CD4-positive, alpha-beta memory T cell (primary cell): ENCODE measurements at regions not wholly inside any gene's neighbourhood (a gene's known extent, or its start where the extent isn't known, plus 50 kb on each side); places are given as distances from the start of the nearest gene placed in this dataset.

Experiments
- CTCF ChIA-PET: fragments of 350-600 bp; sonication (Branson Sonifier 250); formaldehyde crosslinking; loops from one replicate; lab custom pipeline; 2021; ENCODE audit warnings: inconsistent platforms; ENCODE audit not compliant: partially characterized antibody; lab: Charles Lee
- POLR2A ChIA-PET: fragments of 350-600 bp; sonication (Branson Sonifier 250); formaldehyde crosslinking; loops from one replicate; lab custom pipeline; 2021; ENCODE audit not compliant: partially characterized antibody; lab: Charles Lee
- DNase-seq, 5 donors: peaks; one replicate each; pipeline versions ENCODE4 v3.0.0 to v3.0.0-alpha.2; 2020 to 2022; ENCODE audit warnings: mixed read lengths in 1 of 5
- H3K27ac ChIP-seq: one replicate; pipeline ENCODE4 v1.7.0; 2013; ENCODE audit warnings: low read depth, low read length
- H3K27me3 ChIP-seq: 2 replicates; pipeline ENCODE4 v1.7.0; 2013; ENCODE audit warnings: mild to moderate bottlenecking, low read length, moderate library complexity; ENCODE audit not compliant: insufficient read depth
- H3K36me3 ChIP-seq: 2 replicates; pipeline ENCODE4 v1.7.0; 2013; ENCODE audit warnings: mild to moderate bottlenecking, low read length, moderate library complexity; ENCODE audit not compliant: insufficient read depth
- H3K4me1 ChIP-seq: 2 replicates; pipeline ENCODE4 v1.7.0; 2013; ENCODE audit warnings: mild to moderate bottlenecking, low read length, moderate library complexity; ENCODE audit not compliant: insufficient read depth
- H3K4me3 ChIP-seq, 2 donors: one replicate each; pipeline ENCODE4 v1.7.0; 2013; ENCODE audit warnings: low read length in 2 of 2, mild to moderate bottlenecking in 1 of 2
- H3K9me3 ChIP-seq, 2 donors: one replicate each; pipeline ENCODE4 v1.7.0; 2013; ENCODE audit warnings: low read length in 2 of 2, control low read depth in 1 of 2; ENCODE audit not compliant: control insufficient read depth in 1 of 2
- H3K27ac Mint-ChIP-seq, 7 donors: one replicate each; pipeline ENCODE4 v1.8.0; 2020 to 2021; ENCODE audit warnings: mixed read lengths in 7 of 7, mild to moderate bottlenecking in 6 of 7, inconsistent platforms in 3 of 7, moderate library complexity in 3 of 7
- H3K27me3 Mint-ChIP-seq, 2 donors: one replicate each; pipeline ENCODE4 v1.8.0; 2020 to 2021; ENCODE audit warnings: mixed read lengths in 2 of 2
- H3K36me3 Mint-ChIP-seq, 2 donors: one replicate each; pipeline ENCODE4 v1.8.0; 2020 to 2021; ENCODE audit warnings: mixed read lengths in 2 of 2, inconsistent platforms in 1 of 2, mild to moderate bottlenecking in 1 of 2
- H3K4me1 Mint-ChIP-seq, 4 donors: one replicate each; pipeline ENCODE4 v1.8.0; 2020 to 2021; ENCODE audit warnings: mixed read lengths in 4 of 4, mild to moderate bottlenecking in 1 of 4
- H3K4me3 Mint-ChIP-seq, 8 donors: one replicate each; pipeline ENCODE4 v1.8.0; 2020 to 2021; ENCODE audit warnings: mixed read lengths in 8 of 8, mild to moderate bottlenecking in 7 of 8, moderate library complexity in 6 of 8, inconsistent platforms in 3 of 8
- H3K9me3 Mint-ChIP-seq, 8 donors: one replicate each; pipeline ENCODE4 v1.8.0; 2020 to 2021; ENCODE audit warnings: mixed read lengths in 8 of 8, mild to moderate bottlenecking in 5 of 8, inconsistent platforms in 3 of 8, moderate library complexity in 1 of 8
- intact Hi-C: fragments of 100-400 bp; cut with micrococcal nuclease; formaldehyde crosslinking; loops from one replicate; pipeline ENCODE4 v1.15.1; 2023

DNA sequence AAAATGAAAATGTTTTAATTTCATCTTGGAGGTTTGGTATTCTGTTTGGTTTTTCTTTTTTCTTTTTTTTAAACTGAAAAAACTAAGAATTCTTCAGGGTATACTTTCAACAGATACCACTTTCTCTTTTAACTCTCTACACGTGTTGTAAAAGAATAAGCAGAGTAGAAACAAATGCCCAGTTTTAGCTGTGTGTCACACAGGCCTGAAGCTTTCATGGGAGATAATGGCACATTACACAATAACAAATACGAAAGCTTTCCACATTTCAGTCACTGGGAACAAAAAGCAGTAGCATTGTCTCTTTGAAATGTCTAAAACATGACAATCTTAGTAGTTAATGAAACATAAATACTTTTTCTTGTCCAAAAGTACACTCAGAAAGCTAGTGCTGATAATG is 818.5 kb downstream of the TBL1XR1 start:
- Histone ChIP-seq H3K27ac (no peak overlapping the region), H3K9me3 (no peaks in the 10 kb centered on the region), H3K36me3 (no peaks in the 10 kb centered on the region), H3K4me1 (no peaks in the 10 kb centered on the region), H3K4me3 (no peak overlapping the region), H3K27me3 (no peaks in the 10 kb centered on the region)
- intact Hi-C loops, result no loop called here
- Mint-ChIP-seq H3K9me3 (peaks cover 0 to 2% (median under 1%) of the 10 kb centered on the region in 8 donors), H3K27ac (no peak overlapping the region), H3K36me3 (no peaks in the 10 kb centered on the region), H3K4me3 (no peak overlapping the region), H3K27me3 (no peaks in the 10 kb centered on the region), H3K4me1 (no peaks in the 10 kb centered on the region)
- DNase-seq, result no peak
- CTCF ChIA-PET, result no interaction called here
- POLR2A ChIA-PET, result no interaction called here

DNA sequence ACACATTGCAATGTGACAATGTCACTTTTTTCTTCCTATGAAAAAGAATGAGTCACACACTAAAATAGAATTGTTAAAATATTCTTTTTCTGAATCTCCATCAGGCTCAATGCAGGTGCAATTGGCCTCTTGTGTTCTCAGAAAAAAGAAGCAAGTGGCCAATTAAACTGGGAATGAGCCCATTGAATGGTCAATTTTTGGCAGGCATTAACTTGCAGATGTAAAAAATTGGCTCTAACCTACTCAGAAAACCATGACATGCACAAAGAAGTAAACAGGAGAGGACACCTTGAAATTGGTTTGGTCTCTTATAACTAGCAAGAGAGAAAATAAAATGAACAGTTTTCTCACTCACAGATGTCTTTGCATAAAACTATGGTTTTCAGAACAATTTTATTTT is 820.8 kb downstream of the TBL1XR1 start:
- no peak overlapping the region for H3K4me3 ChIP-seq
- no peak overlapping the region for H3K27ac ChIP-seq
- H3K4me1 Mint-ChIP-seq, result no peaks in the 10 kb centered on the region
- no peaks in the 10 kb centered on the region for H3K4me1 ChIP-seq
- no peak overlapping the region for H3K4me3 Mint-ChIP-seq
- ChIA-PET CTCF (no interaction called here), POLR2A (no interaction called here)
- no peaks in the 10 kb centered on the region for H3K9me3 ChIP-seq
- intact Hi-C loops, result no loop called here
- no peaks in the 10 kb centered on the region for H3K27me3 Mint-ChIP-seq
- no peaks in the 10 kb centered on the region for H3K36me3 Mint-ChIP-seq
- no peaks in the 10 kb centered on the region for H3K27me3 ChIP-seq
- no peak overlapping the region for H3K27ac Mint-ChIP-seq
- no peaks in the 10 kb centered on the region for H3K36me3 ChIP-seq
- no peak for DNase-seq
- peaks cover 0 to 5% (median 1%) of the 10 kb centered on the region in 8 donors for H3K9me3 Mint-ChIP-seq

GRCh38 chr3:176375519-176375918 is 821.8 kb downstream of the TBL1XR1 start:
- no peaks in the 10 kb centered on the region for H3K4me1 ChIP-seq
- H3K4me3 ChIP-seq, result no peak overlapping the region
- no peak overlapping the region for H3K27ac ChIP-seq
- no peaks in the 10 kb centered on the region for H3K27me3 ChIP-seq
- CTCF ChIA-PET, result no interaction called here
- no peaks in the 10 kb centered on the region for H3K4me1 Mint-ChIP-seq
- no peak for DNase-seq
- H3K4me3 Mint-ChIP-seq, result no peak overlapping the region
- no peaks in the 10 kb centered on the region for H3K9me3 ChIP-seq
- intact Hi-C loops, result no loop called here
- POLR2A ChIA-PET, result no interaction called here
- H3K36me3 Mint-ChIP-seq, result no peaks in the 10 kb centered on the region
- no peaks in the 10 kb centered on the region for H3K27me3 Mint-ChIP-seq
- H3K9me3 Mint-ChIP-seq, result peaks cover 0 to 5% (median under 1%) of the 10 kb centered on the region in 8 donors
- no peaks in the 10 kb centered on the region for H3K36me3 ChIP-seq
- H3K27ac Mint-ChIP-seq, result no peak overlapping the region

- ChIA-PET POLR2A (no interaction called here), CTCF (no interaction called here)
- Mint-ChIP-seq H3K4me1 (no peaks in the 10 kb centered on the region), H3K36me3 (no peaks in the 10 kb centered on the region), H3K27me3 (no peaks in the 10 kb centered on the region), H3K4me3 (no peak overlapping the region), H3K9me3 (peaks cover 0 to 5% (median 2%) of the 10 kb centered on the region in 8 donors), H3K27ac (no peak overlapping the region)
- H3K4me1 ChIP-seq, result no peaks in the 10 kb centered on the region
- no peaks in the 10 kb centered on the region for H3K36me3 ChIP-seq
- no peak for DNase-seq
- intact Hi-C loops, result no loop called here
- H3K27ac ChIP-seq, result no peak overlapping the region
- no peak overlapping the region for H3K4me3 ChIP-seq
- H3K27me3 ChIP-seq, result no peaks in the 10 kb centered on the region
- no peaks in the 10 kb centered on the region for H3K9me3 ChIP-seq
These were observed 835.0 kb downstream of the TBL1XR1 start for GRCh38 chr3:176362191-176362731.

DNA sequence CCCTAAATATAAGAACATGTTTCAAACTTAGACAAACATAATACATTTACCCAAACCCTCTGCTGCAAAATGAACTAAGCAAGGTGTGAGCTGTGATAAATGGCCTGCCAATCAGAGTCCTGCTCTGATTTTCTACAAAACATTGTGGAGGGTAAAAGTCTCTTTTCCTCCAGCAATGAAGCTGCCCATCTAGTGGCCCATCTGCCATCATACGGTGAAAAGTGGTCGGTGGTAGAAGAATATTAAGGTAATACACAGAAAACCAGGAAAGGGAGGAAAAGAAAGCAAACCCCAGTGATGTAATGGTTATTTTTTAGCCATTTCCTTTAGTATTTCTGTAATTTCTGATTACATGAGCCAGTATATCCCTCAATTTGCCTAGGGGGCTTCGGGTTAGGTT is 838.1 kb downstream of the TBL1XR1 start:
- Mint-ChIP-seq H3K4me1 (no peaks in the 10 kb centered on the region), H3K27me3 (no peaks in the 10 kb centered on the region), H3K4me3 (no peak overlapping the region), H3K27ac (no peak overlapping the region), H3K9me3 (peaks cover 0 to 4% (median 2%) of the 10 kb centered on the region in 8 donors), H3K36me3 (no peaks in the 10 kb centered on the region)
- Histone ChIP-seq H3K9me3 (no peaks in the 10 kb centered on the region), H3K27me3 (no peaks in the 10 kb centered on the region), H3K27ac (no peak overlapping the region), H3K36me3 (no peaks in the 10 kb centered on the region), H3K4me1 (no peaks in the 10 kb centered on the region), H3K4me3 (no peak overlapping the region)
- ChIA-PET CTCF (no interaction called here), POLR2A (no interaction called here)
- intact Hi-C loops, result no loop called here
- no peak for DNase-seq

GRCh38 chr3:176357891-176358290 is 839.4 kb downstream of the TBL1XR1 start:
- no peak overlapping the region for H3K4me3 ChIP-seq
- no peaks in the 10 kb centered on the region for H3K4me1 ChIP-seq
- no peak overlapping the region for H3K27ac Mint-ChIP-seq
- H3K27me3 ChIP-seq, result no peaks in the 10 kb centered on the region
- no peak overlapping the region for H3K27ac ChIP-seq
- H3K9me3 ChIP-seq, result no peaks in the 10 kb centered on the region
- intact Hi-C loops, result no loop called here
- H3K36me3 Mint-ChIP-seq, result no peaks in the 10 kb centered on the region
- no peak for DNase-seq
- H3K4me3 Mint-ChIP-seq, result no peak overlapping the region
- H3K36me3 ChIP-seq, result no peaks in the 10 kb centered on the region
- ChIA-PET POLR2A (no interaction called here), CTCF (no interaction called here)
- H3K4me1 Mint-ChIP-seq, result no peaks in the 10 kb centered on the region
- no peaks in the 10 kb centered on the region for H3K27me3 Mint-ChIP-seq
- peaks cover 0 to 9% (median 2%) of the 10 kb centered on the region in 8 donors for H3K9me3 Mint-ChIP-seq

DNA sequence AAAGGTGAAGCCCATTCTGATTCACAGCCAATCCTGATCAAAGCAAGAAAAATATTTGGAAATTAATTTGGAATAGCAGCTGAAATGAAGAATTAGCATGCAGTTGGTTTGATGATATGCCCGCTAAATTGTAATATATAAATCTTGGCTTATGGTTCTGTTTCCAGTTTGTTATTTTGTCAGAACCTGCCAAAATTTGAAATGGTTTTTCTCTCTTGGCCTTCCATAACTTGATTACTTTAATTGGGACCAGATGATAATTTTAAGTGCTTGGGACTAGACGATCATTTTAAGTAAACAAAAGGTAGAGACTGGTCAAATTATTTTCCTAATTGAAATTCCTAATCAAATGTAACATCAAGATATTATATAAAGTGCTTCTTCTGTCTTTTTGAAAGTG is 842.4 kb downstream of the TBL1XR1 start:
- POLR2A ChIA-PET, result no interaction called here
- no peak for DNase-seq
- Mint-ChIP-seq H3K27ac (no peak overlapping the region), H3K4me3 (no peak overlapping the region), H3K4me1 (no peaks in the 10 kb centered on the region), H3K27me3 (no peaks in the 10 kb centered on the region), H3K36me3 (no peaks in the 10 kb centered on the region), H3K9me3 (peaks cover 0 to 11% (median 4%) of the 10 kb centered on the region in 8 donors)
- H3K4me1 ChIP-seq, result no peaks in the 10 kb centered on the region
- CTCF ChIA-PET, result no interaction called here
- no peak overlapping the region for H3K4me3 ChIP-seq
- intact Hi-C loops, result loop anchor here (1.0 kb wide), 1 partner anchor 13 kb away; no protein-coding TSS in a partner anchor
- no peak overlapping the region for H3K27ac ChIP-seq
- no peaks in the 10 kb centered on the region for H3K27me3 ChIP-seq
- H3K36me3 ChIP-seq, result no peaks in the 10 kb centered on the region
- no peaks in the 10 kb centered on the region for H3K9me3 ChIP-seq
